HEK293 (cell line): ENCODE measurements at regions not wholly inside any gene's neighbourhood (a gene's known extent, or its start where the extent isn't known, plus 50 kb on each side); places are given as distances from the start of the nearest gene placed in this dataset.

Source experiments
- BCL11A ChIP-seq: fragments of 450-650 bp; formaldehyde crosslinking; IDR thresholded peaks from 2 replicates; pipeline ENCODE4 v1.5.1; 2016; ENCODE audit warnings: low read depth, missing biosample characterization, missing genetic modification characterization
- KLF7 ChIP-seq: fragments of 450-650 bp; formaldehyde crosslinking; IDR thresholded peaks from 2 replicates; pipeline ENCODE4 v1.5.1; 2016; ENCODE audit warnings: missing biosample characterization, missing genetic modification characterization, borderline replicate concordance
- SETDB1 ChIP-seq: IDR thresholded peaks from one replicate; pipeline ENCODE4 v1.6.1; 2017; ENCODE audit warnings: mild to moderate bottlenecking, low read length, moderate library complexity, mixed read lengths; ENCODE audit not compliant: insufficient read length
- ZBTB20 ChIP-seq: fragments of 450-650 bp; formaldehyde crosslinking; IDR thresholded peaks from 2 replicates; pipeline ENCODE4 v1.5.1; 2016; ENCODE audit warnings: missing biosample characterization, missing genetic modification characterization
- ZBTB21 ChIP-seq: fragments of 450-650 bp; formaldehyde crosslinking; IDR thresholded peaks from 2 replicates; pipeline ENCODE4 v1.5.1; 2017; ENCODE audit warnings: missing biosample characterization, missing genetic modification characterization
- ZFHX2 ChIP-seq: fragments of 450-650 bp; formaldehyde crosslinking; conservative IDR thresholded peaks from 2 replicates; pipeline ENCODE4 v1.5.1; 2016; ENCODE audit warnings: missing biosample characterization, missing genetic modification characterization
- ZNF19 ChIP-seq: fragments of 450-650 bp; formaldehyde crosslinking; IDR thresholded peaks from 2 replicates; pipeline ENCODE4; 2016; ENCODE audit warnings: missing biosample characterization, missing genetic modification characterization, low read depth
- ZNF248 ChIP-seq: fragments of 450-650 bp; formaldehyde crosslinking; IDR thresholded peaks from 2 replicates; pipeline ENCODE4 v1.5.1; 2017; ENCODE audit warnings: missing biosample characterization, missing genetic modification characterization
- ZNF311 ChIP-seq: fragments of 450-650 bp; formaldehyde crosslinking; IDR thresholded peaks from 2 replicates; pipeline ENCODE4 v1.5.1; 2017; ENCODE audit warnings: missing biosample characterization, missing genetic modification characterization, borderline replicate concordance
- ZNF501 ChIP-seq: fragments of 450-650 bp; formaldehyde crosslinking; IDR thresholded peaks from 2 replicates; pipeline ENCODE4 v1.5.1; 2016; ENCODE audit warnings: missing biosample characterization, missing genetic modification characterization
- ZNF747 ChIP-seq: fragments of 450-650 bp; formaldehyde crosslinking; IDR thresholded peaks from 2 replicates; pipeline ENCODE4 v1.5.1; 2016; ENCODE audit warnings: missing biosample characterization, missing genetic modification characterization
- ZNF776 ChIP-seq: fragments of 450-650 bp; formaldehyde crosslinking; IDR thresholded peaks from 2 replicates; pipeline ENCODE4 v1.5.0; 2017; ENCODE audit warnings: missing biosample characterization, missing genetic modification characterization, borderline replicate concordance
- ZNF777 ChIP-seq: fragments of 450-650 bp; formaldehyde crosslinking; IDR thresholded peaks from 2 replicates; pipeline ENCODE4 v1.5.1; 2017; ENCODE audit warnings: missing biosample characterization, missing genetic modification characterization, borderline replicate concordance
- TF ChIP-seq, protein P1 (sequence below): fragments of 450-650 bp; formaldehyde crosslinking; IDR thresholded peaks from 2 replicates; pipeline ENCODE4 v1.5.1; 2016; ENCODE audit warnings: missing biosample characterization, missing genetic modification characterization, borderline replicate concordance
- TF ChIP-seq, protein P2 (sequence below): fragments of 450-650 bp; formaldehyde crosslinking; IDR thresholded peaks from 2 replicates; pipeline ENCODE4 v1.5.1; 2016; ENCODE audit warnings: missing biosample characterization, missing genetic modification characterization
- TF ChIP-seq, protein P3 (sequence below): fragments of 450-650 bp; formaldehyde crosslinking; IDR thresholded peaks from 2 replicates; pipeline ENCODE4 v1.5.1; 2016; ENCODE audit warnings: missing biosample characterization, missing genetic modification characterization
- TF ChIP-seq, protein P4 (sequence below): fragments of 450-650 bp; formaldehyde crosslinking; IDR thresholded peaks from 2 replicates; pipeline ENCODE4 v1.5.1; 2016; ENCODE audit warnings: missing biosample characterization, missing genetic modification characterization
- TF ChIP-seq, protein P5 (sequence below): fragments of 450-650 bp; formaldehyde crosslinking; IDR thresholded peaks from 2 replicates; pipeline ENCODE4 v1.5.1; 2017; ENCODE audit warnings: missing biosample characterization, missing genetic modification characterization
- TF ChIP-seq, protein P6 (sequence below): fragments of 450-650 bp; formaldehyde crosslinking; IDR thresholded peaks from 2 replicates; pipeline ENCODE4 v1.5.1; 2016; ENCODE audit warnings: missing biosample characterization, missing genetic modification characterization

DNA sequence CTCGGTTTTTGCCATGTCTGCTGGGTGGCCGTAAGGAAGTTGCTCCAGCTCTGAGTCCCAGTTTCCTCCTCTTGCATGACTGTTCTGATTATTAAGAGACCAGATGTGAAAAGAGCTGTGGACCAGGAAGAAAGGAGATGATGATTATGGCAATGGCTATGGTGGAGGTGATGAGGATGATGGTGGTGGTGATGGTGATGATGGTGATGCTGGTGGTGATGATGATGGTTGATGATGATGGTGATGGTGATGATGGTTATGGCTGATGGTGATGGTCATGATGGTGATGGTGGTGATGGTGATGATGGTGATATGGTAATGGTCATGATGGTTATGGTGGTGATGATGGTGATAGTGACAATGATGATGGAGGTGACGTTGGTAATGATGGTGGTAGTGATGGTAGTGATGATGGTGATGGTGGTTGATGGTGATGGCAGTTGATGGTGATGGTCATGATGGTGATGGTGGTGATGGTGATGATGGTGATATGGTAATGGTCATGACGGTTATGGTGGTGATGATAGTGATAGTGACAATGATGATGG is 107.8 kb upstream of the NKX1-1 start (continued):
- TF ChIP-seq, protein P1, sequence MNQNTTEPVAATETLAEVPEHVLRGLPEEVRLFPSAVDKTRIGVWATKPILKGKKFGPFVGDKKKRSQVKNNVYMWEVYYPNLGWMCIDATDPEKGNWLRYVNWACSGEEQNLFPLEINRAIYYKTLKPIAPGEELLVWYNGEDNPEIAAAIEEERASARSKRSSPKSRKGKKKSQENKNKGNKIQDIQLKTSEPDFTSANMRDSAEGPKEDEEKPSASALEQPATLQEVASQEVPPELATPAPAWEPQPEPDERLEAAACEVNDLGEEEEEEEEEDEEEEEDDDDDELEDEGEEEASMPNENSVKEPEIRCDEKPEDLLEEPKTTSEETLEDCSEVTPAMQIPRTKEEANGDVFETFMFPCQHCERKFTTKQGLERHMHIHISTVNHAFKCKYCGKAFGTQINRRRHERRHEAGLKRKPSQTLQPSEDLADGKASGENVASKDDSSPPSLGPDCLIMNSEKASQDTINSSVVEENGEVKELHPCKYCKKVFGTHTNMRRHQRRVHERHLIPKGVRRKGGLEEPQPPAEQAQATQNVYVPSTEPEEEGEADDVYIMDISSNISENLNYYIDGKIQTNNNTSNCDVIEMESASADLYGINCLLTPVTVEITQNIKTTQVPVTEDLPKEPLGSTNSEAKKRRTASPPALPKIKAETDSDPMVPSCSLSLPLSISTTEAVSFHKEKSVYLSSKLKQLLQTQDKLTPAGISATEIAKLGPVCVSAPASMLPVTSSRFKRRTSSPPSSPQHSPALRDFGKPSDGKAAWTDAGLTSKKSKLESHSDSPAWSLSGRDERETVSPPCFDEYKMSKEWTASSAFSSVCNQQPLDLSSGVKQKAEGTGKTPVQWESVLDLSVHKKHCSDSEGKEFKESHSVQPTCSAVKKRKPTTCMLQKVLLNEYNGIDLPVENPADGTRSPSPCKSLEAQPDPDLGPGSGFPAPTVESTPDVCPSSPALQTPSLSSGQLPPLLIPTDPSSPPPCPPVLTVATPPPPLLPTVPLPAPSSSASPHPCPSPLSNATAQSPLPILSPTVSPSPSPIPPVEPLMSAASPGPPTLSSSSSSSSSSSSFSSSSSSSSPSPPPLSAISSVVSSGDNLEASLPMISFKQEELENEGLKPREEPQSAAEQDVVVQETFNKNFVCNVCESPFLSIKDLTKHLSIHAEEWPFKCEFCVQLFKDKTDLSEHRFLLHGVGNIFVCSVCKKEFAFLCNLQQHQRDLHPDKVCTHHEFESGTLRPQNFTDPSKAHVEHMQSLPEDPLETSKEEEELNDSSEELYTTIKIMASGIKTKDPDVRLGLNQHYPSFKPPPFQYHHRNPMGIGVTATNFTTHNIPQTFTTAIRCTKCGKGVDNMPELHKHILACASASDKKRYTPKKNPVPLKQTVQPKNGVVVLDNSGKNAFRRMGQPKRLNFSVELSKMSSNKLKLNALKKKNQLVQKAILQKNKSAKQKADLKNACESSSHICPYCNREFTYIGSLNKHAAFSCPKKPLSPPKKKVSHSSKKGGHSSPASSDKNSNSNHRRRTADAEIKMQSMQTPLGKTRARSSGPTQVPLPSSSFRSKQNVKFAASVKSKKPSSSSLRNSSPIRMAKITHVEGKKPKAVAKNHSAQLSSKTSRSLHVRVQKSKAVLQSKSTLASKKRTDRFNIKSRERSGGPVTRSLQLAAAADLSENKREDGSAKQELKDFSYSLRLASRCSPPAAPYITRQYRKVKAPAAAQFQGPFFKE (tag by site-specific recombination) = peak; percentile 73; the same call in 1 of the 2 replicates
- TF ChIP-seq, protein P2, sequence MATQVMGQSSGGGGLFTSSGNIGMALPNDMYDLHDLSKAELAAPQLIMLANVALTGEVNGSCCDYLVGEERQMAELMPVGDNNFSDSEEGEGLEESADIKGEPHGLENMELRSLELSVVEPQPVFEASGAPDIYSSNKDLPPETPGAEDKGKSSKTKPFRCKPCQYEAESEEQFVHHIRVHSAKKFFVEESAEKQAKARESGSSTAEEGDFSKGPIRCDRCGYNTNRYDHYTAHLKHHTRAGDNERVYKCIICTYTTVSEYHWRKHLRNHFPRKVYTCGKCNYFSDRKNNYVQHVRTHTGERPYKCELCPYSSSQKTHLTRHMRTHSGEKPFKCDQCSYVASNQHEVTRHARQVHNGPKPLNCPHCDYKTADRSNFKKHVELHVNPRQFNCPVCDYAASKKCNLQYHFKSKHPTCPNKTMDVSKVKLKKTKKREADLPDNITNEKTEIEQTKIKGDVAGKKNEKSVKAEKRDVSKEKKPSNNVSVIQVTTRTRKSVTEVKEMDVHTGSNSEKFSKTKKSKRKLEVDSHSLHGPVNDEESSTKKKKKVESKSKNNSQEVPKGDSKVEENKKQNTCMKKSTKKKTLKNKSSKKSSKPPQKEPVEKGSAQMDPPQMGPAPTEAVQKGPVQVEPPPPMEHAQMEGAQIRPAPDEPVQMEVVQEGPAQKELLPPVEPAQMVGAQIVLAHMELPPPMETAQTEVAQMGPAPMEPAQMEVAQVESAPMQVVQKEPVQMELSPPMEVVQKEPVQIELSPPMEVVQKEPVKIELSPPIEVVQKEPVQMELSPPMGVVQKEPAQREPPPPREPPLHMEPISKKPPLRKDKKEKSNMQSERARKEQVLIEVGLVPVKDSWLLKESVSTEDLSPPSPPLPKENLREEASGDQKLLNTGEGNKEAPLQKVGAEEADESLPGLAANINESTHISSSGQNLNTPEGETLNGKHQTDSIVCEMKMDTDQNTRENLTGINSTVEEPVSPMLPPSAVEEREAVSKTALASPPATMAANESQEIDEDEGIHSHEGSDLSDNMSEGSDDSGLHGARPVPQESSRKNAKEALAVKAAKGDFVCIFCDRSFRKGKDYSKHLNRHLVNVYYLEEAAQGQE = no peak
- TF ChIP-seq, protein P3, sequence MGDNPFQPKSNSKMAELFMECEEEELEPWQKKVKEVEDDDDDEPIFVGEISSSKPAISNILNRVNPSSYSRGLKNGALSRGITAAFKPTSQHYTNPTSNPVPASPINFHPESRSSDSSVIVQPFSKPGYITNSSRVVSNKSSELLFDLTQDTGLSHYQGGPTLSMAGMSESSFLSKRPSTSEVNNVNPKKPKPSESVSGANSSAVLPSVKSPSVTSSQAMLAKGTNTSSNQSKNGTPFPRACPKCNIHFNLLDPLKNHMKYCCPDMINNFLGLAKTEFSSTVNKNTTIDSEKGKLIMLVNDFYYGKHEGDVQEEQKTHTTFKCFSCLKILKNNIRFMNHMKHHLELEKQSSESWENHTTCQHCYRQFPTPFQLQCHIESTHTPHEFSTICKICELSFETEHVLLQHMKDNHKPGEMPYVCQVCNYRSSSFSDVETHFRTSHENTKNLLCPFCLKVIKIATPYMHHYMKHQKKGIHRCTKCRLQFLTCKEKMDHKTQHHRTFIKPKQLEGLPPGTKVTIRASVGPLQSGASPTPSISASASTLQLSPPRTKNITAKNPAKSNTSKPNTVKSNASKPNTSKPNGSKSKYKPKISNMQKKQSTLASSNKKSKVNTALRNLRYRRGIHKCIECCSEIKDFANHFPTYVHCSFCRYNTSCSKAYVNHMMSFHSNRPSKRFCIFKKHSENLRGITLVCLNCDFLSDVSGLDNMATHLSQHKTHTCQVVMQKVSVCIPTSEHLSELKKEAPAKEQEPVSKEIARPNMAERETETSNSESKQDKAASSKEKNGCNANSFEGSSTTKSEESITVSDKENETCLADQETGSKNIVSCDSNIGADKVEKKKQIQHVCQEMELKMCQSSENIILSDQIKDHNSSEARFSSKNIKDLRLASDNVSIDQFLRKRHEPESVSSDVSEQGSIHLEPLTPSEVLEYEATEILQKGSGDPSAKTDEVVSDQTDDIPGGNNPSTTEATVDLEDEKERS (tag by site-specific recombination) = no peak; the same call in 1 of the 2 replicates
- peak; percentile 16; the same call in 1 of the 2 replicates for TF ChIP-seq ZNF777 (tag by site-specific recombination)
- no peak for TF ChIP-seq ZNF19 (tag by site-specific recombination)
- peak; percentile 14; the same call in 1 of the 2 replicates for TF ChIP-seq ZBTB20 (tag by site-specific recombination)
- TF ChIP-seq, protein P4, sequence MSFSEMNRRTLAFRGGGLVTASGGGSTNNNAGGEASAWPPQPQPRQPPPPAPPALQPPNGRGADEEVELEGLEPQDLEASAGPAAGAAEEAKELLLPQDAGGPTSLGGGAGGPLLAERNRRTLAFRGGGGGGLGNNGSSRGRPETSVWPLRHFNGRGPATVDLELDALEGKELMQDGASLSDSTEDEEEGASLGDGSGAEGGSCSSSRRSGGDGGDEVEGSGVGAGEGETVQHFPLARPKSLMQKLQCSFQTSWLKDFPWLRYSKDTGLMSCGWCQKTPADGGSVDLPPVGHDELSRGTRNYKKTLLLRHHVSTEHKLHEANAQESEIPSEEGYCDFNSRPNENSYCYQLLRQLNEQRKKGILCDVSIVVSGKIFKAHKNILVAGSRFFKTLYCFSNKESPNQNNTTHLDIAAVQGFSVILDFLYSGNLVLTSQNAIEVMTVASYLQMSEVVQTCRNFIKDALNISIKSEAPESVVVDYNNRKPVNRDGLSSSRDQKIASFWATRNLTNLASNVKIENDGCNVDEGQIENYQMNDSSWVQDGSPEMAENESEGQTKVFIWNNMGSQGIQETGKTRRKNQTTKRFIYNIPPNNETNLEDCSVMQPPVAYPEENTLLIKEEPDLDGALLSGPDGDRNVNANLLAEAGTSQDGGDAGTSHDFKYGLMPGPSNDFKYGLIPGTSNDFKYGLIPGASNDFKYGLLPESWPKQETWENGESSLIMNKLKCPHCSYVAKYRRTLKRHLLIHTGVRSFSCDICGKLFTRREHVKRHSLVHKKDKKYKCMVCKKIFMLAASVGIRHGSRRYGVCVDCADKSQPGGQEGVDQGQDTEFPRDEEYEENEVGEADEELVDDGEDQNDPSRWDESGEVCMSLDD (tag by site-specific recombination) = no peak; the same call in 1 of the 2 replicates
- TF ChIP-seq ZFHX2 (tag by site-specific recombination) = no peak
- TF ChIP-seq BCL11A (tag by site-specific recombination) = no peak
- TF ChIP-seq ZBTB21 (tag by site-specific recombination) = no peak
- TF ChIP-seq KLF7 (tag by site-specific recombination) = no peak
- TF ChIP-seq, protein P5, sequence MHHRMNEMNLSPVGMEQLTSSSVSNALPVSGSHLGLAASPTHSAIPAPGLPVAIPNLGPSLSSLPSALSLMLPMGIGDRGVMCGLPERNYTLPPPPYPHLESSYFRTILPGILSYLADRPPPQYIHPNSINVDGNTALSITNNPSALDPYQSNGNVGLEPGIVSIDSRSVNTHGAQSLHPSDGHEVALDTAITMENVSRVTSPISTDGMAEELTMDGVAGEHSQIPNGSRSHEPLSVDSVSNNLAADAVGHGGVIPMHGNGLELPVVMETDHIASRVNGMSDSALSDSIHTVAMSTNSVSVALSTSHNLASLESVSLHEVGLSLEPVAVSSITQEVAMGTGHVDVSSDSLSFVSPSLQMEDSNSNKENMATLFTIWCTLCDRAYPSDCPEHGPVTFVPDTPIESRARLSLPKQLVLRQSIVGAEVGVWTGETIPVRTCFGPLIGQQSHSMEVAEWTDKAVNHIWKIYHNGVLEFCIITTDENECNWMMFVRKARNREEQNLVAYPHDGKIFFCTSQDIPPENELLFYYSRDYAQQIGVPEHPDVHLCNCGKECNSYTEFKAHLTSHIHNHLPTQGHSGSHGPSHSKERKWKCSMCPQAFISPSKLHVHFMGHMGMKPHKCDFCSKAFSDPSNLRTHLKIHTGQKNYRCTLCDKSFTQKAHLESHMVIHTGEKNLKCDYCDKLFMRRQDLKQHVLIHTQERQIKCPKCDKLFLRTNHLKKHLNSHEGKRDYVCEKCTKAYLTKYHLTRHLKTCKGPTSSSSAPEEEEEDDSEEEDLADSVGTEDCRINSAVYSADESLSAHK (tag by site-specific recombination) = no peak
- TF ChIP-seq ZNF501 = no peak
- no peak; the same call in none of the 2 replicates for TF ChIP-seq ZNF311 (tag by site-specific recombination)
- no peak for TF ChIP-seq ZNF776 (tag by site-specific recombination)
- TF ChIP-seq, protein P6, sequence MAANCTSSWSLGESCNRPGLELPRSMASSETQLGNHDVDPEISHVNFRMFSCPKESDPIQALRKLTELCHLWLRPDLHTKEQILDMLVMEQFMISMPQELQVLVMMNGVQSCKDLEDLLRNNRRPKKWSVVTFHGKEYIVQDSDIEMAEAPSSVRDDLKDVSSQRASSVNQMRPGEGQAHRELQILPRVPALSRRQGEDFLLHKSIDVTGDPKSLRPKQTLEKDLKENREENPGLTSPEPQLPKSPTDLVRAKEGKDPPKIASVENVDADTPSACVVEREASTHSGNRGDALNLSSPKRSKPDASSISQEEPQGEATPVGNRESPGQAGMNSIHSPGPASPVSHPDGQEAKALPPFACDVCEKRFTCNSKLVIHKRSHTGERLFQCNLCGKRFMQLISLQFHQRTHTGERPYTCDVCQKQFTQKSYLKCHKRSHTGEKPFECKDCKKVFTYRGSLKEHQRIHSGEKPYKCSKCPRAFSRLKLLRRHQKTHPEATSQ (tag by site-specific recombination) = no peak
- no peak for TF ChIP-seq SETDB1
- TF ChIP-seq ZNF248 = peak; percentile 56; the same call in 1 of the 2 replicates
- TF ChIP-seq ZNF747 (tag by site-specific recombination) = no peak
